ES-I3 (cell line): ENCODE measurements at regions not wholly inside any gene's neighbourhood (a gene's known extent, or its start where the extent isn't known, plus 50 kb on each side); places are given as distances from the start of the nearest gene placed in this dataset.

ENCODE experiments used
- H3K36me3 ChIP-seq: 2 replicates; pipeline ENCODE4 v1.6.1; 2013; ENCODE audit warnings: mild to moderate bottlenecking, low read length, control low read depth, moderate library complexity; ENCODE audit not compliant: insufficient read depth
- H3K4me1 ChIP-seq: 2 replicates; pipeline ENCODE4 v1.6.1; 2013; ENCODE audit warnings: mild to moderate bottlenecking, control low read depth, low read length; ENCODE audit not compliant: insufficient read depth
- H3K9ac ChIP-seq: 2 replicates; pipeline ENCODE4 v1.6.1; 2013; ENCODE audit warnings: low read depth, mild to moderate bottlenecking, low read length, moderate library complexity
- H3K9me3 ChIP-seq: 2 replicates; pipeline ENCODE4 v1.6.1; 2013; ENCODE audit warnings: mild to moderate bottlenecking, low read length, moderate library complexity; ENCODE audit not compliant: control insufficient read depth, insufficient read depth

GRCh38 chr6:113344969-113345368 is 512.2 kb upstream of the MARCKS start:
- Histone ChIP-seq H3K9ac (no peak overlapping the region), H3K4me1 (no peaks in the 10 kb centered on the region; the same call in 1 of the 2 replicates), H3K9me3 (no peaks in the 10 kb centered on the region), H3K36me3 (no peaks in the 10 kb centered on the region)

DNA sequence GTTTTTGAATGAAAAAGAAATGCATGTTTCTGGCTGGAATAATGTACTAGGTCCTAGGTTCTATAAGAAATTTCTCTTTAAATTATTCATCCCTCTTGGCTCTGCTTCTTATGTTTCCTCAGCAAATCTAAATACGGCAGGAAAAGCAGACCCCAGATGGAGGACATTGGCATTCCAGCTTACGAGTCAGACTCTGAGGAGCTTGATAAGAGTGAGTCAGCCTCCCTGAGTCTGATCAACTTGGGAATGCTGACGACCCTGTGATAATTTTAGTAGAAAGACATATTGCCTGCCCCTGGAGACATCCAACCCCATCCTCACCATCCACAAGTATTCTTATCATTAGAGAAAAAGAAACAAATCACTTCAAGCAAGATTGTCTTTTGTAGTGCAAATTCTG is 509.7 kb upstream of the MARCKS start:
- Histone ChIP-seq H3K4me1 (no peaks in the 10 kb centered on the region; the same call in 1 of the 2 replicates), H3K9me3 (no peaks in the 10 kb centered on the region), H3K9ac (no peak overlapping the region), H3K36me3 (no peaks in the 10 kb centered on the region)

- Histone ChIP-seq H3K4me1 (no peaks in the 10 kb centered on the region; the same call in 1 of the 2 replicates), H3K9me3 (no peaks in the 10 kb centered on the region), H3K9ac (no peak overlapping the region), H3K36me3 (no peaks in the 10 kb centered on the region)
Measured at GRCh38 chr6:113350461-113350860, 506.7 kb upstream of the MARCKS start.

- H3K36me3 ChIP-seq = no peaks in the 10 kb centered on the region
- H3K9me3 ChIP-seq = no peaks in the 10 kb centered on the region
- H3K9ac ChIP-seq = no peak overlapping the region
- H3K4me1 ChIP-seq = no peaks in the 10 kb centered on the region; the same call in 1 of the 2 replicates
Measured at GRCh38 chr6:113351173-113351834, 505.8 kb upstream of the MARCKS start.

- no peaks in the 10 kb centered on the region; the same call in 1 of the 2 replicates for H3K4me1 ChIP-seq
- H3K9me3 ChIP-seq = no peaks in the 10 kb centered on the region
- no peak overlapping the region for H3K9ac ChIP-seq
- H3K36me3 ChIP-seq = no peaks in the 10 kb centered on the region
Measured at GRCh38 chr6:113352029-113352801, 504.9 kb upstream of the MARCKS start.

DNA sequence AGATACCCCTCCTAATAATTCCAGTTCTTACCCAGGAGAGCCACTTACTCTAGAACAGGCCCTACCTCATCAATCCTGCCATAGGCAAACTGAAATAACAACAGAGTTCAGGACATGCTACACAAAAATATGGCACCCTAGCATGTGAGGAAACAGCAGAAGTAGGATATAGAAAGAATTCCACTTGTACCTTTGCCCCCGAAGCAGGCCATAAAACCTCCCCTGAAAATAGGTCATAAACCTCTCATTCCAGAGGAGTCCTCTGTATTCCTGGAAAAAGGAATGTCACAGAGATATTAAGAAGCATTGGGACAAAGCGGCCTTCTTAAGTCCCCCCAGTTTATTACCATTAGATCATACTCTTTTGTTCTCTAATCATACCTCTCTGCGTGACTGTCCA is 504.3 kb upstream of the MARCKS start:
- Histone ChIP-seq H3K36me3 (no peaks in the 10 kb centered on the region), H3K4me1 (no peaks in the 10 kb centered on the region), H3K9me3 (no peaks in the 10 kb centered on the region), H3K9ac (no peak overlapping the region)

GRCh38 chr6:113353392-113353791 is 503.8 kb upstream of the MARCKS start:
- Histone ChIP-seq H3K4me1 (no peaks in the 10 kb centered on the region), H3K9me3 (no peaks in the 10 kb centered on the region), H3K9ac (no peak overlapping the region), H3K36me3 (no peaks in the 10 kb centered on the region)

DNA sequence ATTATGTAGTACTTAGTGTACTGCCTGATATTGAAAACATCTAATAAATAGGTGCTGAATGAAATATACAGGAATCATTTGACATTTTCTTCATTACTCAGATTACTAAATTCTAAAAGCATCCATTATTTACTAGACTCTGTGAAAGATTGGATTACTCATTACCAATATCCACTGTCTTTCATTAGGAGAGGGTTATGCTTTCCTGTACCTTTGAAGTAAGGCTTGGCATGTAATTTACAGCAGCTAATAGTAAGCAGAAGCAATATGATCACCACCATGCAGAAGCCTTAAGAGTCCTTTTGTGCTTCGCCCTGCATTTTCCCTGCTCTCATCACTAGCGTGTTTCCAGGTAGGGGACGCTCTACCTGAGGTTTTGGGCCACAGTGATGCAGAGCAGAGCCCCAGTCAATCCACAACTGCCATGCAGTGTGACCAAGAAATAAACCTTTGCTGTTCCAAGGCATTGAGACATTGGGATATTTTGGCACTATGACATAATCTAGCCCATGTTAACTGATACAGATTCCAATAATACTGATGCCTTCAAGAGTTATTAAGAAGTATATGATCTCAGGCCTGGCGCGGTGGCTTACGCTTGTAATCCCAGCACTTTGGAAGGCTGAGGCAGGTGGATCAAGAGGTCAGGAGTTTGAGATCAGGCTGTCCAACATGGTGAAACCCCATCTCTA is 502.8 kb upstream of the MARCKS start:
- H3K9ac ChIP-seq = no peak overlapping the region
- H3K9me3 ChIP-seq = no peaks in the 10 kb centered on the region
- H3K36me3 ChIP-seq = no peaks in the 10 kb centered on the region
- H3K4me1 ChIP-seq = peaks cover 1% of the 10 kb centered on the region; the same call in 1 of the 2 replicates

DNA sequence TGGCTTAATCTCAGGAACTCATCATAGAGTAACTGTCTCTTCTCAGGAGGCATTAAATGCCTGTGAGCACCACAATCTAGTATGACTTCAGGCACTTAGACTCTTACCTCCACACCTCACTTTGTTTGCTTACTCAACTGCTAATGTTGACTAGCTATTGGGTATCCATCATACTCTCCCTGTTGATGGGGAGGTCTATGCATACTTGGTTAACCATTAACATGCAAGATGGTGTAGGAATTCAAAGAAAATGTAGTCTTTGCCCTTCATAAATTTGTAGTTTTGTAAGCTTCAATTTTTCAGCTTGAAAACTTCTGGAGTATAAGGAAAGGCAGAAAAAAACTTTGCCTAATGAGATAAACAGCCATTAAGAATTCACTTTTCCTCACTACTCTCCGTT is 501.0 kb upstream of the MARCKS start:
- Histone ChIP-seq H3K36me3 (no peaks in the 10 kb centered on the region), H3K9me3 (no peaks in the 10 kb centered on the region), H3K4me1 (peaks cover 14% of the 10 kb centered on the region), H3K9ac (no peak overlapping the region)

DNA sequence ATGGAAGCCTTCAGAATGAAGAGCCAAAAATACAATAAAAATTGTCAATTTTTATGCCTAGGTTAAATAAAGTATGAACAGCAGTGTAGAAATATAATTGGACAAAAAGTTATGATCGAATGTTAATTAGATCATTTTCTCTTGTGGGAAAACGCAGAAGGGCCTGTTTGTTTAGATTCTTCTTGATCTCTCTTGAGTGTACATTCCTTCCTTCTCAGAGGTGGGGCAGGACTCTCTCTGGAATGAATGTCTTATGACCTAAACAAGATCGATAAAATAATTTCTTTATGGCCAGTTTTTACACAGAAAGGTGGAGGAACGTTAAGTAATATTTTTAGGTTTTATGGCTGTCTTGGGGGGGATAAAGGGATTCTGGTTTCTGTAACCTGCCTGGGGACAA is 500.1 kb upstream of the MARCKS start:
- H3K4me1 ChIP-seq = peaks cover 17% of the 10 kb centered on the region
- H3K9ac ChIP-seq = no peak overlapping the region

DNA sequence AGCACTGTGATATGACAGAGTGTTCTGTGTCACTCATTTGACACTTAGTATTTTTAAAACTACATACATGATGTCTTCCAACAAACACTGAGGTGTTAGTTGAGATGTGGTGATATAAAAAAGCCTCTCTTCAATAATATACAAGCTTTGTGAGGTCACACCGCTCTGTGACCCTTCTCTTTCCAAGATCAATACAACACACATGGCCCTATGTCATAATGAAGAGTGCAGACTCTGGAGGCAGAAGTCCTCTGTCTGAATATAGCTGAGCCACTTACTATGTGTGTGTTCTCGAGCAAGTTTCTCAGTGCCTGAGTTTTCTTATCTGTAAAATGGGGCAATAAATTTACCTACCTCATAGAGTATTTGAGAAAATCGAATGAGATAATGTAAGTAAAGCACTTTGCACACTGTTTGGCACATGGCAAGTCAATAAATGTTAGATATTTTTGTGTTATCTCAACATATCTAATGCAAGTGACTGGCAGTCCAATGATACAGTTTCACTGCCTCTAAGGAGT is 499.0 kb upstream of the MARCKS start:
- no peaks in the 10 kb centered on the region for H3K9me3 ChIP-seq
- H3K9ac ChIP-seq = no peak overlapping the region
- no peaks in the 10 kb centered on the region for H3K36me3 ChIP-seq
- peaks cover 28% of the 10 kb centered on the region for H3K4me1 ChIP-seq

More for the DNA sequence above, 500.1 kb upstream of the MARCKS start:
- no peaks in the 10 kb centered on the region for H3K36me3 ChIP-seq
- no peaks in the 10 kb centered on the region for H3K9me3 ChIP-seq

DNA sequence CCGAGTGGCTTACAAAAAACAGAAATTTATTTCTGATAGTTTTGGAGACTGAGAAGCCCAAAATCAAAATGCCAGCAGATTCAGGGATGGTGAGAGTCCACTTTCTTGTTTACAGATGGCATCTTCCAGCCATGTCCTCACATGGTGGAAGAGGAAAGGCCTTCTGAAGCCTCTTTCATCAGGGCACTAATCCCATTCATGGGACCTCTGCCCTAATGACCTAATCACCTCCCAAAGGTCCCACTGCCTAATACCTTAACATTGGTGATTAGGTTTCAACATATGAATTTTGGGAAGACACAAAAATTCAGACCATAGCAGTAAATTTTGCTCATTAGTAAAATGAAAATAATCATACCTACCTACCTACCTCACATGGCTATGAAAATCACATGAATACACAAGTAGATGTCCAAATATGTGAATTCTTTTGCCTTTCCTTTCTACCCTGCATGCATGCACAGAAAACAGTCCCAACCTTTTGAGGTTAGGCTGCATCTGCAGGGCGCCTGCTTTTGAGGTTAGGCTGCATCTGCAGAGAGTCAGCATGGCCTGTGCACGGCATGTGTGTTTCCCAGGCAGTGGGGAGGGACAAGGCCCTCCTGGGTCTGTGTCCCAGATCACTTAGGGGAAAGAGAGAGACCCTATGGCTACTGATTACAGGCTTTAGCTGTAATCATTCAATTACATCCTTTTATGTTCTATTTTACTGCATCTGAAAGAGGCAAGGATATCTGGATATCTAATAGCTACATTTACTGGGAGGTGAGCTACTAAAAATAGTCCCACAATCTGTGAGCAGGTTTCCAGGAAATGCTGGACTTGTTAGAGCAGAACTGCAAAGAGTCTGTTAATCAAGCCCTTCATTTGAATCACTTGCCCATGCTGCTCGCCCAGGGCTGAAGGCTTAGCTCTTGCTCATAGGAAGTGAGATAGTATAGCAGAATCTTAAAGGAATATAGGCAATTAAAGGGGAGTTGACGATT is 497.7 kb upstream of the MARCKS start:
- peaks cover 29% of the 10 kb centered on the region for H3K4me1 ChIP-seq
- no peaks in the 10 kb centered on the region for H3K36me3 ChIP-seq
- no peak overlapping the region for H3K9ac ChIP-seq
- no peaks in the 10 kb centered on the region for H3K9me3 ChIP-seq

- Histone ChIP-seq H3K4me1 (peaks cover 29% of the 10 kb centered on the region), H3K9ac (no peak overlapping the region), H3K9me3 (no peaks in the 10 kb centered on the region), H3K36me3 (no peaks in the 10 kb centered on the region)
Measured at GRCh38 chr6:113361014-113361645, 496.0 kb upstream of the MARCKS start.
